HEK293 (cell line): ENCODE measurements at regions not wholly inside any gene's neighbourhood (a gene's known extent, or its start where the extent isn't known, plus 50 kb on each side); places are given as distances from the start of the nearest gene placed in this dataset.

Experiments used
- ZIC2 ChIP-seq: fragments of 450-650 bp; formaldehyde crosslinking; IDR thresholded peaks from 2 replicates; pipeline ENCODE4 v1.5.1; 2016; ENCODE audit warnings: missing biosample characterization, missing genetic modification characterization
- ZNF24 ChIP-seq: fragments of 450-650 bp; formaldehyde crosslinking; IDR thresholded peaks from 2 replicates; pipeline ENCODE4 v1.5.1; 2016; ENCODE audit warnings: missing biosample characterization, missing genetic modification characterization
- TF ChIP-seq, protein P1 (sequence below): fragments of 450-650 bp; formaldehyde crosslinking; IDR thresholded peaks from 2 replicates; pipeline ENCODE4 v1.5.1; 2017; ENCODE audit warnings: missing biosample characterization, missing genetic modification characterization

DNA sequence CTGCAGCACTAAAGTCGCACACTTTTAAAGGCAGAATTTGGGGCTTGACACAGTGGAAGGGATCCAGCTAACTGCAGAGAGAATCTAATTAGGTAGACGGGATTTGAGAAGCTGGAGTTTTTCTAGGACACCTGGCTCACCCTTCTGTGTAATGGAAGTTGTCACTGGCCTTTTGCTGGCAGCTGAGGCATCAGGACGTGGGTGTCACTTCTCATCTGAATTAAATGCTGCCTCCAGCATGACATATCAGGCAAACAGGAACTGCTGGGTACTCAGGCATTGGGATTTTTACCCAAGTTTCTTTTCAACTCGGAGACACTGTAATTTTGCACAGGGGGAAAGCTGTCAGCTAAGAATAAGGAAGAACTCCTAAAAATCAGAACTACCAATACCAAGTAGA lies 861.9 kb upstream of the ARPP21 start:
- TF ChIP-seq, protein P1, sequence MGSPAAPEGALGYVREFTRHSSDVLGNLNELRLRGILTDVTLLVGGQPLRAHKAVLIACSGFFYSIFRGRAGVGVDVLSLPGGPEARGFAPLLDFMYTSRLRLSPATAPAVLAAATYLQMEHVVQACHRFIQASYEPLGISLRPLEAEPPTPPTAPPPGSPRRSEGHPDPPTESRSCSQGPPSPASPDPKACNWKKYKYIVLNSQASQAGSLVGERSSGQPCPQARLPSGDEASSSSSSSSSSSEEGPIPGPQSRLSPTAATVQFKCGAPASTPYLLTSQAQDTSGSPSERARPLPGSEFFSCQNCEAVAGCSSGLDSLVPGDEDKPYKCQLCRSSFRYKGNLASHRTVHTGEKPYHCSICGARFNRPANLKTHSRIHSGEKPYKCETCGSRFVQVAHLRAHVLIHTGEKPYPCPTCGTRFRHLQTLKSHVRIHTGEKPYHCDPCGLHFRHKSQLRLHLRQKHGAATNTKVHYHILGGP (tag by site-specific recombination): no peak
- TF ChIP-seq ZNF24 (tag by site-specific recombination) (no peak), ZIC2 (tag by site-specific recombination) (no peak)
